ENCODE measurements at regions not wholly inside any gene's neighbourhood (a gene's known extent, or its start where the extent isn't known, plus 50 kb on each side); places are given as distances from the start of the nearest gene placed in this dataset.
A peak's percentile ranks its signal among the peaks of the same experiment; 100 is the strongest.

DNA sequence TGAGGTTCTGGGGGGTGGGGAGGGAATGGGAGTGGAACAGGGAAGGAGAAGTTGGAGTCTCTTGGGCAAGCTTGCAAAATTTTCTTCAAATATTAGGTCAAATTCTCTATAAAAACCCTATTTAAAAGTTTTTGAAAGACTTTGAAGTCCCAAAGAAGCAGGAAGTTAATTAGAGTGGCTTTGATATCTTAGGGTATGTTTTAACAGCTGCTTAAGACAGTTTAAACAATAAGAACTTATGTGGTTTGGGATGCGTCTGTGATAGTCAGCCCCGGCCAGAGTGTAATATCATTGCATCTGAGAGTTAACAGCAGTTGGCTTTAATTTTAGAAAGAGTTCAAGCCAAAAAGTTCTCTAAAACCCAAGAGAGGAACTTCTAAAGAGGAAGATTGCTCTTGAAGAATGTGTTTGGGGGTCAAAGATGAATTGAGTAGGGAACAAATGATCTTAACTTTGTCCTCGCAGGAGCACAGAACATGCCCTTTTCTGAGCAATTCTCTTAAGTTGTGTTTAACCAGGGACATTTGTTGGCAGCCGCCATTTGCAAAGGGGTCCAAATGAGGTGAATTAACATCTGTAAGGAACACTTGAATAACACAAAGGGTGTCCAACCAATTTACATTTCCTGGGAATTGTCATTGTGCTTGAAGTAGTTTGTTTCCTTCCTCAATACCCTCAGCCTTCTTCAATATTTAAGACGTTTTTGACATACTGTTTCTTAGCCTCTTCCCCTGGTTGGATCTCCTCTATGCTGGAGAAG lies 182.4 kb downstream of the PTEN start:
- Histone ChIP-seq H3K9me3 (no peaks in the 10 kb centered on the region), H3K36me3 (no peaks in the 10 kb centered on the region), H3K27me3 (no peaks in the 10 kb centered on the region), H3K4me1 (ENCODE audit: control insufficient read depth in 1 of 2, insufficient read depth in 1 of 2, low read depth in 1 of 2, low read length in 1 of 2) (peaks cover 33 to 51% of the 10 kb centered on the region in 2 experiments), H3K27ac (peak overlapping the region; percentile 61), H3K4me3 (ENCODE audit: low read depth in 1 of 2, low read length in 1 of 2) (no peak overlapping the region)
- TF ChIP-seq, protein P1, sequence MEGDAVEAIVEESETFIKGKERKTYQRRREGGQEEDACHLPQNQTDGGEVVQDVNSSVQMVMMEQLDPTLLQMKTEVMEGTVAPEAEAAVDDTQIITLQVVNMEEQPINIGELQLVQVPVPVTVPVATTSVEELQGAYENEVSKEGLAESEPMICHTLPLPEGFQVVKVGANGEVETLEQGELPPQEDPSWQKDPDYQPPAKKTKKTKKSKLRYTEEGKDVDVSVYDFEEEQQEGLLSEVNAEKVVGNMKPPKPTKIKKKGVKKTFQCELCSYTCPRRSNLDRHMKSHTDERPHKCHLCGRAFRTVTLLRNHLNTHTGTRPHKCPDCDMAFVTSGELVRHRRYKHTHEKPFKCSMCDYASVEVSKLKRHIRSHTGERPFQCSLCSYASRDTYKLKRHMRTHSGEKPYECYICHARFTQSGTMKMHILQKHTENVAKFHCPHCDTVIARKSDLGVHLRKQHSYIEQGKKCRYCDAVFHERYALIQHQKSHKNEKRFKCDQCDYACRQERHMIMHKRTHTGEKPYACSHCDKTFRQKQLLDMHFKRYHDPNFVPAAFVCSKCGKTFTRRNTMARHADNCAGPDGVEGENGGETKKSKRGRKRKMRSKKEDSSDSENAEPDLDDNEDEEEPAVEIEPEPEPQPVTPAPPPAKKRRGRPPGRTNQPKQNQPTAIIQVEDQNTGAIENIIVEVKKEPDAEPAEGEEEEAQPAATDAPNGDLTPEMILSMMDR (IDR thresholded peaks at IDR 0.05) = no peak

GRCh38 chr10:88047579-88047978 lies 184.2 kb downstream of the PTEN start:
- peak overlapping the region; percentile 23 for H3K27ac ChIP-seq
- no peaks in the 10 kb centered on the region for H3K9me3 ChIP-seq
- H3K27me3 ChIP-seq = no peaks in the 10 kb centered on the region
- peaks cover 27 to 47% of the 10 kb centered on the region in 2 experiments for H3K4me1 ChIP-seq (ENCODE audit: control insufficient read depth in 1 of 2, insufficient read depth in 1 of 2, low read depth in 1 of 2, low read length in 1 of 2)
- no peaks in the 10 kb centered on the region for H3K36me3 ChIP-seq
- TF ChIP-seq, protein P1 (IDR thresholded peaks at IDR 0.05) = no peak
- no peak overlapping the region for H3K4me3 ChIP-seq (ENCODE audit: low read depth in 1 of 2, low read length in 1 of 2)

GRCh38 chr10:88048312-88048711 lies 184.9 kb downstream of the PTEN start:
- H3K27ac ChIP-seq = peak overlapping the region; percentile 7
- H3K4me1 ChIP-seq (ENCODE audit: control insufficient read depth in 1 of 2, insufficient read depth in 1 of 2, low read depth in 1 of 2, low read length in 1 of 2) = peaks cover 20 to 39% of the 10 kb centered on the region in 2 experiments
- no peaks in the 10 kb centered on the region for H3K36me3 ChIP-seq
- TF ChIP-seq, protein P1 (IDR thresholded peaks at IDR 0.05) = no peak
- H3K9me3 ChIP-seq = no peaks in the 10 kb centered on the region
- no peak overlapping the region for H3K4me3 ChIP-seq (ENCODE audit: low read depth in 1 of 2, low read length in 1 of 2)
- H3K27me3 ChIP-seq = no peaks in the 10 kb centered on the region

DNA sequence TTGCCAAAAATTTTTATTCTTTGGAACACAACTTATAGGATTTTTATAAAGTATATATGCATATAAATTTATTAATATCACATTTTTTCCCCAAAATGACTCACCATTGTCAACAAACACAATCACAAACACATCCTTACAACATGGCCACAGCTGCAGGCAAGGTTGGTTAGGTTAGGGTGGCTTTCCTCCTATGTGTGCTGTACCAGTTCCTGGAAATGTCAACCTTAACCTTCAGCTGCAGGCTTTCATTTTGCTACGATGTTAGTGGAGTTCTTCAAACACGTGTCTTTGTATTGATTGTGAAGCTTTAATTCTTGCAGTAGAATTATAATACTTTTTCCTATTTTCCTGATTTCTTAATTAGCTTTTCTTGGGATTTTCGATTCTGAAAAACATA lies 185.8 kb downstream of the PTEN start:
- no peaks in the 10 kb centered on the region for H3K9me3 ChIP-seq
- H3K4me3 ChIP-seq (ENCODE audit: low read depth in 1 of 2, low read length in 1 of 2) = no peak overlapping the region
- no peaks in the 10 kb centered on the region for H3K27me3 ChIP-seq
- H3K27ac ChIP-seq = no peak overlapping the region
- TF ChIP-seq, protein P1 (IDR thresholded peaks at IDR 0.05) = no peak
- no peaks in the 10 kb centered on the region for H3K36me3 ChIP-seq
- peaks cover 15 to 32% of the 10 kb centered on the region in 2 experiments for H3K4me1 ChIP-seq (ENCODE audit: control insufficient read depth in 1 of 2, insufficient read depth in 1 of 2, low read depth in 1 of 2, low read length in 1 of 2)

DNA sequence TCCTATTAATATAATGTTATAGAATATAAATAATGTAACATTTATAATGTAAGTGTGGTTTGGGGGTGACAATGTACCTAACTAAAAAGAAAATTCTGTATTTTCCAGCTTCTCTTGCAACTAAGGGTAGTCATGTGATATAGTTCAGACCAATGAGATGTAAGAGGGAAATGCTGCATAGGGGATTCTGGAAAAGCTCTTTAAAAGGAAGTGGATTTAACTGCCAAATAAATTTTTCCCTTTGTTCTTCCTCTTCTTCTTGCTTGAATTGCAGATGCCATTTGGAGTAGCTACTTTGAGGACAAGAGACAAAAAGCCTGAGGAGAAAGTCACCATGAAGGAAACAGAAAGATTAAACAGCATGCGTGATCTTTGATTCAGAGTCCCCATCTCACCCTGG lies 194.3 kb downstream of the PTEN start:
- Histone ChIP-seq H3K4me1 (ENCODE audit: control insufficient read depth in 1 of 2, insufficient read depth in 1 of 2, low read depth in 1 of 2, low read length in 1 of 2) (peaks cover 21 to 27% of the 10 kb centered on the region in 2 experiments), H3K9me3 (no peaks in the 10 kb centered on the region), H3K27ac (no peak overlapping the region), H3K4me3 (ENCODE audit: low read depth in 1 of 2, low read length in 1 of 2) (no peak overlapping the region), H3K36me3 (no peaks in the 10 kb centered on the region), H3K27me3 (no peaks in the 10 kb centered on the region)
- TF ChIP-seq, protein P1 (IDR thresholded peaks at IDR 0.05) = no peak
